ENCODE measurements at regions not wholly inside any gene's neighbourhood (a gene's known extent, or its start where the extent isn't known, plus 50 kb on each side); places are given as distances from the start of the nearest gene placed in this dataset.

DNA sequence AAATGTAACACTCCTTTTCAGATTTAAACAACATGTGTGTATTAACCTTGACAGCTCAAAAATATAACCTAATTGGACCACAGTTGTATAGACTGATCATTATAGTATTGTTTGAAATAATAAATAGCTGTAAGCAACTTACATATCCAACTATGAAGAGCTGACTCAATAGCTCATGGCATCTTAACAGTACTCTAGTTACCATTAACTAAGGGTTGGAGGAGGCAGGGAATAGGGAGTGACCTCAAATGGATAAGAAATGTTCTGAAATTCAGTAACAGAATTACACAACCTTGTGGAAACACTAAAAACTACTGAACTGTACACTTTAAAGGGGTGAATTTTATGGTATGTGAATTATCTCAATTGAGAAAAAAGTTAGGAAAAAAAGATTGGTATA is 136.5 kb upstream of the CPEB2 start:
- H3K9me3 ChIP-seq (ENCODE audit: control insufficient read depth, insufficient read depth, low read depth, low read length): no peaks in the 10 kb centered on the region
- no peak overlapping the region for H3K4me3 ChIP-seq (ENCODE audit: low read depth, low read length)
- no peaks in the 10 kb centered on the region for H3K36me3 ChIP-seq (ENCODE audit: control insufficient read depth in 2 of 2, insufficient read depth in 1 of 2, low read length in 2 of 2)
- TF ChIP-seq ZNF670 (tag by site-specific recombination; IDR thresholded peaks at IDR 0.05; ENCODE audit: low read depth) (no peak), ZNF654 (tag by site-specific recombination; IDR thresholded peaks at IDR 0.05; ENCODE audit: low read depth) (no peak), ZIC2 (tag by site-specific recombination; IDR thresholded peaks at IDR 0.05) (no peak), ZNF624 (tag by site-specific recombination; IDR thresholded peaks at IDR 0.05) (no peak), ZNF174 (tag by site-specific recombination; IDR thresholded peaks at IDR 0.05) (no peak), ZNF2 (tag by site-specific recombination; IDR thresholded peaks at IDR 0.05) (no peak), MZF1 (tag by site-specific recombination; IDR thresholded peaks at IDR 0.05; ENCODE audit: borderline replicate concordance) (no peak), ZNF175 (tag by site-specific recombination; IDR thresholded peaks at IDR 0.05) (no peak), BCL11A (tag by site-specific recombination; IDR thresholded peaks at IDR 0.05; ENCODE audit: low read depth) (no peak), ZNF837 (tag by site-specific recombination; IDR thresholded peaks at IDR 0.05) (no peak), ZNF354C (tag by site-specific recombination; IDR thresholded peaks at IDR 0.05; ENCODE audit: borderline replicate concordance, low read depth) (no peak), KLF1 (tag by site-specific recombination; IDR thresholded peaks at IDR 0.05) (no peak), ZNF146 (tag by site-specific recombination; IDR thresholded peaks at IDR 0.05) (no peak)
- TF ChIP-seq, protein P1, sequence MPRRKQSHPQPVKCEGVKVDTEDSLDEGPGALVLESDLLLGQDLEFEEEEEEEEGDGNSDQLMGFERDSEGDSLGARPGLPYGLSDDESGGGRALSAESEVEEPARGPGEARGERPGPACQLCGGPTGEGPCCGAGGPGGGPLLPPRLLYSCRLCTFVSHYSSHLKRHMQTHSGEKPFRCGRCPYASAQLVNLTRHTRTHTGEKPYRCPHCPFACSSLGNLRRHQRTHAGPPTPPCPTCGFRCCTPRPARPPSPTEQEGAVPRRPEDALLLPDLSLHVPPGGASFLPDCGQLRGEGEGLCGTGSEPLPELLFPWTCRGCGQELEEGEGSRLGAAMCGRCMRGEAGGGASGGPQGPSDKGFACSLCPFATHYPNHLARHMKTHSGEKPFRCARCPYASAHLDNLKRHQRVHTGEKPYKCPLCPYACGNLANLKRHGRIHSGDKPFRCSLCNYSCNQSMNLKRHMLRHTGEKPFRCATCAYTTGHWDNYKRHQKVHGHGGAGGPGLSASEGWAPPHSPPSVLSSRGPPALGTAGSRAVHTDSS (tag by site-specific recombination; IDR thresholded peaks at IDR 0.05): no peak
- TF ChIP-seq, protein P2, sequence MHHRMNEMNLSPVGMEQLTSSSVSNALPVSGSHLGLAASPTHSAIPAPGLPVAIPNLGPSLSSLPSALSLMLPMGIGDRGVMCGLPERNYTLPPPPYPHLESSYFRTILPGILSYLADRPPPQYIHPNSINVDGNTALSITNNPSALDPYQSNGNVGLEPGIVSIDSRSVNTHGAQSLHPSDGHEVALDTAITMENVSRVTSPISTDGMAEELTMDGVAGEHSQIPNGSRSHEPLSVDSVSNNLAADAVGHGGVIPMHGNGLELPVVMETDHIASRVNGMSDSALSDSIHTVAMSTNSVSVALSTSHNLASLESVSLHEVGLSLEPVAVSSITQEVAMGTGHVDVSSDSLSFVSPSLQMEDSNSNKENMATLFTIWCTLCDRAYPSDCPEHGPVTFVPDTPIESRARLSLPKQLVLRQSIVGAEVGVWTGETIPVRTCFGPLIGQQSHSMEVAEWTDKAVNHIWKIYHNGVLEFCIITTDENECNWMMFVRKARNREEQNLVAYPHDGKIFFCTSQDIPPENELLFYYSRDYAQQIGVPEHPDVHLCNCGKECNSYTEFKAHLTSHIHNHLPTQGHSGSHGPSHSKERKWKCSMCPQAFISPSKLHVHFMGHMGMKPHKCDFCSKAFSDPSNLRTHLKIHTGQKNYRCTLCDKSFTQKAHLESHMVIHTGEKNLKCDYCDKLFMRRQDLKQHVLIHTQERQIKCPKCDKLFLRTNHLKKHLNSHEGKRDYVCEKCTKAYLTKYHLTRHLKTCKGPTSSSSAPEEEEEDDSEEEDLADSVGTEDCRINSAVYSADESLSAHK (tag by site-specific recombination; IDR thresholded peaks at IDR 0.05): no peak
- TF ChIP-seq, protein P3, sequence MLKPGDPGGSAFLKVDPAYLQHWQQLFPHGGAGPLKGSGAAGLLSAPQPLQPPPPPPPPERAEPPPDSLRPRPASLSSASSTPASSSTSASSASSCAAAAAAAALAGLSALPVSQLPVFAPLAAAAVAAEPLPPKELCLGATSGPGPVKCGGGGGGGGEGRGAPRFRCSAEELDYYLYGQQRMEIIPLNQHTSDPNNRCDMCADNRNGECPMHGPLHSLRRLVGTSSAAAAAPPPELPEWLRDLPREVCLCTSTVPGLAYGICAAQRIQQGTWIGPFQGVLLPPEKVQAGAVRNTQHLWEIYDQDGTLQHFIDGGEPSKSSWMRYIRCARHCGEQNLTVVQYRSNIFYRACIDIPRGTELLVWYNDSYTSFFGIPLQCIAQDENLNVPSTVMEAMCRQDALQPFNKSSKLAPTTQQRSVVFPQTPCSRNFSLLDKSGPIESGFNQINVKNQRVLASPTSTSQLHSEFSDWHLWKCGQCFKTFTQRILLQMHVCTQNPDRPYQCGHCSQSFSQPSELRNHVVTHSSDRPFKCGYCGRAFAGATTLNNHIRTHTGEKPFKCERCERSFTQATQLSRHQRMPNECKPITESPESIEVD (tag by site-specific recombination; IDR thresholded peaks at IDR 0.05): no peak
- TF ChIP-seq, protein P4, sequence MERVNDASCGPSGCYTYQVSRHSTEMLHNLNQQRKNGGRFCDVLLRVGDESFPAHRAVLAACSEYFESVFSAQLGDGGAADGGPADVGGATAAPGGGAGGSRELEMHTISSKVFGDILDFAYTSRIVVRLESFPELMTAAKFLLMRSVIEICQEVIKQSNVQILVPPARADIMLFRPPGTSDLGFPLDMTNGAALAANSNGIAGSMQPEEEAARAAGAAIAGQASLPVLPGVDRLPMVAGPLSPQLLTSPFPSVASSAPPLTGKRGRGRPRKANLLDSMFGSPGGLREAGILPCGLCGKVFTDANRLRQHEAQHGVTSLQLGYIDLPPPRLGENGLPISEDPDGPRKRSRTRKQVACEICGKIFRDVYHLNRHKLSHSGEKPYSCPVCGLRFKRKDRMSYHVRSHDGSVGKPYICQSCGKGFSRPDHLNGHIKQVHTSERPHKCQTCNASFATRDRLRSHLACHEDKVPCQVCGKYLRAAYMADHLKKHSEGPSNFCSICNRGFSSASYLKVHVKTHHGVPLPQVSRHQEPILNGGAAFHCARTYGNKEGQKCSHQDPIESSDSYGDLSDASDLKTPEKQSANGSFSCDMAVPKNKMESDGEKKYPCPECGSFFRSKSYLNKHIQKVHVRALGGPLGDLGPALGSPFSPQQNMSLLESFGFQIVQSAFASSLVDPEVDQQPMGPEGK (tag by site-specific recombination; IDR thresholded peaks at IDR 0.05): no peak
- TF ChIP-seq, protein P5, sequence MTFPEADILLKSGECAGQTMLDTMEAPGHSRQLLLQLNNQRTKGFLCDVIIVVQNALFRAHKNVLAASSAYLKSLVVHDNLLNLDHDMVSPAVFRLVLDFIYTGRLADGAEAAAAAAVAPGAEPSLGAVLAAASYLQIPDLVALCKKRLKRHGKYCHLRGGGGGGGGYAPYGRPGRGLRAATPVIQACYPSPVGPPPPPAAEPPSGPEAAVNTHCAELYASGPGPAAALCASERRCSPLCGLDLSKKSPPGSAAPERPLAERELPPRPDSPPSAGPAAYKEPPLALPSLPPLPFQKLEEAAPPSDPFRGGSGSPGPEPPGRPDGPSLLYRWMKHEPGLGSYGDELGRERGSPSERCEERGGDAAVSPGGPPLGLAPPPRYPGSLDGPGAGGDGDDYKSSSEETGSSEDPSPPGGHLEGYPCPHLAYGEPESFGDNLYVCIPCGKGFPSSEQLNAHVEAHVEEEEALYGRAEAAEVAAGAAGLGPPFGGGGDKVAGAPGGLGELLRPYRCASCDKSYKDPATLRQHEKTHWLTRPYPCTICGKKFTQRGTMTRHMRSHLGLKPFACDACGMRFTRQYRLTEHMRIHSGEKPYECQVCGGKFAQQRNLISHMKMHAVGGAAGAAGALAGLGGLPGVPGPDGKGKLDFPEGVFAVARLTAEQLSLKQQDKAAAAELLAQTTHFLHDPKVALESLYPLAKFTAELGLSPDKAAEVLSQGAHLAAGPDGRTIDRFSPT (tag by site-specific recombination; IDR thresholded peaks at IDR 0.05): no peak
- TF ChIP-seq, protein P6, sequence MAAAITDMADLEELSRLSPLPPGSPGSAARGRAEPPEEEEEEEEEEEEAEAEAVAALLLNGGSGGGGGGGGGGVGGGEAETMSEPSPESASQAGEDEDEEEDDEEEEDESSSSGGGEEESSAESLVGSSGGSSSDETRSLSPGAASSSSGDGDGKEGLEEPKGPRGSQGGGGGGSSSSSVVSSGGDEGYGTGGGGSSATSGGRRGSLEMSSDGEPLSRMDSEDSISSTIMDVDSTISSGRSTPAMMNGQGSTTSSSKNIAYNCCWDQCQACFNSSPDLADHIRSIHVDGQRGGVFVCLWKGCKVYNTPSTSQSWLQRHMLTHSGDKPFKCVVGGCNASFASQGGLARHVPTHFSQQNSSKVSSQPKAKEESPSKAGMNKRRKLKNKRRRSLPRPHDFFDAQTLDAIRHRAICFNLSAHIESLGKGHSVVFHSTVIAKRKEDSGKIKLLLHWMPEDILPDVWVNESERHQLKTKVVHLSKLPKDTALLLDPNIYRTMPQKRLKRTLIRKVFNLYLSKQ (tag by site-specific recombination; IDR thresholded peaks at IDR 0.05; ENCODE audit: borderline replicate concordance): no peak
- ChIA-PET POLR2A (no interaction called here), CTCF (no interaction called here)
- no peak overlapping the region for H3K27ac ChIP-seq (ENCODE audit: extremely low read depth, low read depth, low read length)
- no peaks in the 10 kb centered on the region for H3K4me1 ChIP-seq (ENCODE audit: control insufficient read depth, insufficient read depth, low read length)

Data from HEK293 (cell line).